NCI-H524 treated with DMSO at 0.1 percent for 48 hours (cell line): ENCODE measurements at regions not wholly inside any gene's neighbourhood (a gene's known extent, or its start where the extent isn't known, plus 50 kb on each side); places are given as distances from the start of the nearest gene placed in this dataset.
"Not testable (repeated sequence)": the region's sequence is repeated elsewhere in the genome, so short reads cannot be mapped to it uniquely, and the experiment has no call there.

Source experiments
- DNase-seq: peaks from one replicate; lab custom pipeline; 2025; lab: John Stamatoyannopoulos, UW

DNA sequence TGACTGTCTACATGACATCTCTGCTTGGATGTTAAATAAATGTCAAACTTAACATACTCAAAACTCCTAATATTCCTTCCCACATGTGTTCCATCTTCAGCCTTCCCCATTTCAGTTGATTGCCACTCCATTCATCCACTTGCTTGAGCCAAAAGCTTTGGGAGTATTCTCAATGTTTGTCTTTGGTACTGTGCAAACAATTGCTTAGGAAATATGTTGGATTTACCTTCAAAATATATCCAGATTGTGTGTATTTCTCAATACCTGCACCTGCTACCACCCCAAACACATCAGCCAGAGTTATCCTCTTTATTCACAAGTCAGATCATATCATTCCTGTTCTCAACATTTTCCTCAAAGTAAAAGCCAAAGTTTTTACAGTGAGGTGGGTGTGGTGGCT lies 350.3 kb upstream of the FAM98A start:
- DNase-seq: no peak

DNA sequence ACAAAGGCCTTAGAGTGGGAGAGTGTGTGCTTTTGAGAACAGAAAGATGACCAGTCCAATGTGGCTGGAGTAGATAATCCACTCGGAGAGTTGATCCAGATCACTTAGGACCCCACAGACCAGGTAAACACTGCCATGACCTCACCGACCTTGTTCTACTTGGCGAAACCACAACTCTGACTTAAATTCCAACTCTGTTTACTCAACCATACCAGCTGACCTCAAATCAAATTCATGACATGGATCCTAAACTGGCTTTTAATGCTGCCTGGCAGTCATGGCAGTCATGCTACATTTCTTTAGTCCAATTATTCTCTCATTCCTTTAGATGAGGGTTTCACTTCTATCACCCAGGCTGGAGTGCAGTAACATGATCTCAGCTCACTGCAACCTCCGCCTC lies 347.1 kb upstream of the FAM98A start:
- no peak for DNase-seq

DNA sequence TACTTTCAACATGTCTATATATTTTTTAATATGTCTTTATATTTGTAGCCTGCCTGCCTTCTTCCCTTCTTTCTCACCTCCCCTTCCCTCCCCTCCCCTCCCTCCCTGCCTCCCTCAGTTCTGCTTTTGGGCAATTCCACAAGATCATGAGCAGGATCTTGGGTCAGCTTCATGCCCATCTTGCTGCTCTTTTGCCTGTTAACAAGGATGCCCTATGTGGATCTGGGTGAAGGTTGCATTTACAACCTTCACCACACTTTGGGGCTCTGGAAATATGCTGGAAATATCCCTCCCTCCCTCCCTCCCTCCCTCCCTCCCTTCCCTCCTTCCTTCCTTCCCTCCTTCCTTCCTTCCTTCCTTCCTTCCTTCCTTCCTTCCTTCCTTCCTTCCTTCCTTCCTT lies 334.1 kb upstream of the FAM98A start:
- DNase-seq: no peak

DNA sequence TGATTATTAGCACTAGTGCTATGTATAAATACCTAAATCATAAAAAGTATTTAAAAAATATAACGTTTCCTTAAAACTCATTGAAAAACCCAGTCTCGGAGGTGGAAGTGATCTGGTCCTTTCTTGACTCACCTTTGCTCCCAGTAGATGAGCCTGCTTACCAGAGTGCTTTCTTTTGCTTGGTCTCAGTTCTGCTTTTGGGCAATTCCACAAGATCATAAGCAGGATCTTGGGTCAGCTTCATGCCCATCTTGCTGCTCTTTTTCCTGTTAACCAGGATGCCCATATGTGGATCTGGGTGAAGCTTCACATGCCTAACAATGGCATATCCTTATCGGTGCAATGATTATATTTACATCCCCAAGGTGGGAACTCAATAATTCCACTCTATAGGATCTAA lies 332.1 kb upstream of the FAM98A start:
- DNase-seq: no peak

DNA sequence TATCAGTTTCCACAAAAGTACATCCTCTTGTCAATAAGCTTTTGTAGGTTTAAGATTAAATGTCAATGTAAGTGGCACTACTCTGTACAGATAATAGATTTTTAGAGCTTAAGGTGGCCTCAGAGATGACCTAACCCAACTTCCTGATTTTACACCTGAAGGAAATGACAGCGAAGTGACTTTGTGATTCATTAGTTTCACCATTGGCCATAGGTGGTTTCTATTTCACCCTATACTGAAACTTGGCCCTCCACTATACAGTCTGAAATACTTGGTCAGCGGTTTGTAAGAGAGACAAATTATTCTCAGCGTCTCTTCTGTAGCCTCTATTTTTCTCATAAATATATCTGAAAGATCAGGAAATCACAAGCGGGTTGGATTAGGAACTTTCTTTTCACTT lies 330.4 kb upstream of the FAM98A start:
- DNase-seq: no peak

DNA sequence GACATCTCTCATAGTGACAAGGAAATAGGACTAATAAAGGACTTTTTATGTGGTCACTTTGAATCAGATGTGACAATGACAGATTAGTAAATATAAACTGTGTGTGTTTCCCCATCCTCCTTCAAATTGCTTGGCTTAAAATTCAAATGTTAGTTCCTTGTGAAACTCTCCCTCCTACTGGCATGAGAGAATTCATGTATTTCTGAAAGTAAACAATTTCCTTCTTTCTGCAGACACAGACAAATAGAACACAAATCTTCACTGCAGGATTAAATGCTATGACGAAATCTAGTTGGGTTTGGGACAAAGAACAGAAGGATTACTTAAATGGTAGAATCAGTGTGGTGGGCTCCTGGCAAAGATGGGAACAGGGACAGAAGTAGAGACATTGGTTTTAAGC lies 328.7 kb upstream of the FAM98A start:
- DNase-seq: no peak

DNA sequence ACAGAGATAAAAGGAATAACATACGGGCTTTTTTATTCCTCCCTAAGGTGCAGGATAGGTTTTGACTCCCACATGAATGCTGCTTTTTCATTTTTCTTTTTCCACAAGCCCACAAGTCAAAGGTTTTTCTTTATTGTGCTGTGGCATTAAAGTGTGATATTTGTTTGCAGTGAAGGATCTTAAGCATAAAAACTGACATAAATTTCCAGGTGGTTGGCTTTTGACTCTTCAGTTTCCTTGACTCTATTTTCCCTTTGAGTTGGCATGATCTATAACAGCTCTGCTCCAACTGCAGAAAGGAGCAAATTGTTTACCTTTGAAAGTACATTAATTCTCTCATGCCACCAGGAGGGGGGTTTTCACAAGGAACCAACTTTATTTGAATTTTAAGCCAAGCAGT lies 326.2 kb upstream of the FAM98A start:
- DNase-seq: no peak

DNA sequence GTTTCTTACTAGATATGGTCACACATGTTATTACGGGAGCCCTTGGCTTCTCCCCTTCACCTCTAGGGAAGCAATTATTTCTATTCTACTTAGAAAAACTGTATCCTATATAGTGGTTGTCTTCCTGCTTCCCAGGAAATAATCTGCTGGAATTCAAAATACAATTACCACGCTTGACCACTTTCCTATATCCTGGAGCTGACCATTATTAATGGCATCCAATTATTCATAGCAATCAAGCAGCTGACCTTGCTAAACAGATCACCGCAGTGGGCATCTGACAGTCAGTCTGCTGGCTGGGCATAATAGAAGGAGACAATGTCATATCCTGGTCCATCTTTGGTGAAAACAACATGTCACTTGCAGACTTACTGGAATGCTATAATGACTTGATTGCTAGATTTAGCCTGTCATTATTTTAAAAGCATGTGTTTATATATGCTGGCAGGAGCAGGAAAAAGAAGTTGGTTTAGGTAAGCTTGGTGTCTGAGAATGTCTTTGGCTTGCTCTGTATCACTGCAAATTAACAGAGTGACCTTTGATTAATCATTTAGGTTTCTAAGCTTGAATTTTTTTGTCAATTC lies 325.6 kb upstream of the FAM98A start:
- DNase-seq: no peak

DNA sequence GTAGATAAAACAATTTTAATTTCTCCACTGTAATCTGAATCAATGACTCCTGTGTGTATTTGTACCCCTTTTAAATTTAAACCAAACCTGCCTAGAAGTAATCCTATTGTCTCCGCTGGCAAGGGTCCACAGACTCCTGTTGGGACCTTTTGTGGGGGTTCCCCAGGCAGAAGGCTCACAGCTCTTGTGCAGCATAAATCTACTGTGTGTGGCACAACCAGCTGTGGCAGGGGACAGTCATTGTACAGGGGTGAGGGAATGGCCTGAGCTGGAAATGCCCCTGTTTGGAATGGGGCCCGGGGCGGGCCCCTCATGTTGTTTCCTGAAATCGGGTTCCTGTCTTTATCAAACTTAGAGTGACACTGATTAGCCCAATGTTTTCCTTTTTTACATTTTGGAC lies 318.2 kb upstream of the FAM98A start:
- DNase-seq: no peak

DNA sequence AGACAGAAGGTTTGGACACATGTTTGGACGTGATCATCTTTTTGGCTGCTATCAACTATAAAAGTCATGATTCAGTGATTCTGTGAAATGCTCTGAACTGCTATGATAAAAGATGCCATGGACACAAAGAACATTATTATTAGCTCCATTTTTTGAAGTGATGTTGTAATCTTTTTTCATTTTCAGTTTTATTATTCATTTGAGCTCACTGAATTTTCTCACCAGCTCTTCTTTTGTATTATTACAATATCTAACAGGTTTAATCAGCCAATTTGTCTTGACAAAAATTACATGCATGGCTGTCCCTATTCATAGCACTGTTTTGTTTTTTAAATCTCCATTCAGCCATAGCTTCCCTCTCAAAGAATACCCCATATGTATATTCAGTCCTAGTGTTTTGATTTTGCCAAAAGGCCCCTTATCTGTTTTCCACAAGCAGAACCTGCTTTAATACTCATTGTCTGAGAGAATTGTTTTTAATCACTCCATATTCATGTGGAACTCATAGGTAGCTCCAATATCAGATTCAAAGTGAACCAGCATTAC lies 314.0 kb upstream of the FAM98A start:
- no peak for DNase-seq

DNA sequence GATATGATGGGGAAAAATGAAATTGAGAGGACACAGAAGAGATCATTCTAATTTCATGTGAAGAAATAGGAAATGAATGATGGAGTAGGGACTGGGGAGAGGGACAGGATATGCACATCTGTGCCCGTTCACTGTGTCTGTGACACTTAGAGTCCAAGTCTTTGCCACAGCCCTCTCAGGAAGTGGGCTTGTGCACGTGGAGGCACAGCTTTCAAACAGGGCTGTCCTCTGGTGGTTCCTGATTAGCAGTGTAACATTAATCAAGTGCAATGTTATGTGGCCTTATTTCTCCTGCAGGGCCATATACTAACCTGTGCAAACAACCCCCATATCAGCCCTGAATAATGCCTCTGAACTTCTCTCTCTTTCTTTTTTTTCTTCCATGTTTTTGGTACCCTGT lies 312.2 kb upstream of the FAM98A start:
- no peak for DNase-seq

DNA sequence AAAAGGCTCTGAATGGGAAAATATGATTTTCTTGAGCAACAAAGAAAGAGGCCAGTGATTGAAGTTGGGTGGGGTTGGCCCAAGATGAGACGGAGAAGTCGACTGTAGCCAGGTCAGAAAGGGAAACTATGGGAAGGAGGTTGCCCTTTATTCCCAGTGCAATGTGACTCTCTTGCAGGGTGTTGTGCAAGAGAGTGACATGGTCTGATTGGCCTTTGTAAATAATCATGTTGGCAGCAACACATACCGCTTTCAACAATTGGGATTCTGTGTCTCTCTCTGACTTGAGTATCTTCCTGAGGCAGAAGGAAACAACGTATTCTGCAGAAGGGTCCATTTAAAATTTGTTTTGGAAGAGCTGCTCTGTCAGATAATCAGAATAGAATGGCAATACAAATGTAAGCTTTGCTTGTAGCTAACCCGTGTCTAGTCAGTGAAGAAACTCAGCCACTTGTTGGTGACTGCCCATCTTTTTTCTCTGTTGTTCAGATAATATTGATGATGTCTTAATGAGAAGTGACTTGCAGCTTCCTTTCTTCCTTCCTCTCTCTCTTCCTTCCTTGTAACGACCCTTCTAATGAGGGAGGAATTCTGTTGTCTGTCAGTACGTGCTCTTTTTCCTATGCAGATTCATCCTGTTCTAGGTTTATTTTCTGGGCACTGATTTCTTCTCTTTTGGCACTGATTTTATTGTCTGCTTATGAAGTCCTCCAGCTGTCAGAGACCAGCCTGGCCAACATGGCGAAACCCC lies 311.0 kb upstream of the FAM98A start:
- no peak for DNase-seq

DNA sequence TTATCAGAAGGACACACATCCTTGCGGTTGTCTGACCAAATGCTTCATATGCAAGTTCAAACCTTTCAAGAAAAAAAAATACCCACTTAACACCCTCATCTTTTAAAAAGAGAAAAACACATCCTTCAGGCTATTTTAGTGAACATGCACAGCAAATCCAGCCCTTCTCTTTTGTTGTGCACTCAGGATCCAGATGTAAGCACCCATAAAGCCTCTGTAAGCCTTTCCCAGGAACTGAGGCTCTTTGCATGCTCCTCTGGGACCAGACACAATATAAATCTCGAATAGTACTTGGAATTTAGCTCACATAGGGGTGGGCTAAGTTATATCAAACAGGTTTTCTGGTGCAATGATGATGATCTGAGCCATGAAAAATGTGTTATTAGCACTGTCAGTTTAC lies 308.8 kb upstream of the FAM98A start:
- DNase-seq: no peak

DNA sequence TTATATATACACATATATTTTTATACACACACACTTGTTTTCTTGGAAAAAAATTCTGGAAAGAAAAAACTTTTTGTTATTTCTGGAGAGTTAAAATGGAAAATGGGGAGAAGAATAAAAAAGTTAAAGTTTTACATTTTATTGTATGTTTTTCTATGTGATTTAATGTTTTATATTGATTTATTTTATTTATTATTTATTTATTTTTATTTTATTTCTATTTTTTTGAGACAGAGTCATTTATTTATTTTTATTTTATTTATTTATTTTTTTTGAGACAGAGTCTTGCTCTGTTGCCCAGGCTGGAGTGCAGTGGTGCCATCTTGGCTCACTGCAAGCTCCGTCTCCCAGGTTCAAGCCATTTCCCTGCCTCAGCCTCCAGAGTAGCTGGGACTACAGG lies 307.0 kb upstream of the FAM98A start:
- not testable (repeated sequence) for DNase-seq

DNA sequence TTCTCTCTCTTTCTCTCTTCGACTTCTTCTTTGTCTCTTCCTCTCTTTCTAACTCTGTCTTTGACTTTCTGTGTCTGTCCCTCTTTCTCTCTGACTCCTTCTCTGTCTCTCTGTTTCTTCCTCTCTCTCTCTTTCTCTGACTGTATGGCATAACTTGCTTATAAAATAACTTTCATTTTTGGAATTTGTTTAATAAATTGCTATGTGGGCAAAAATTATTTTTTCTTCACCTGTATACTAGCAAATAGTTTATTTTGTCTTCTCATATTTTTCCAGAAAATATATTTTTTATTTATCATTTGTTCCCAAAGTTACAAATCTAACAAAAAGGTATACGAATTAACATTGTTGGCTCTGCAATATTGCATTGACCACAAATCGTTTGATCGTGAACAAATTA lies 305.7 kb upstream of the FAM98A start:
- no peak for DNase-seq

DNA sequence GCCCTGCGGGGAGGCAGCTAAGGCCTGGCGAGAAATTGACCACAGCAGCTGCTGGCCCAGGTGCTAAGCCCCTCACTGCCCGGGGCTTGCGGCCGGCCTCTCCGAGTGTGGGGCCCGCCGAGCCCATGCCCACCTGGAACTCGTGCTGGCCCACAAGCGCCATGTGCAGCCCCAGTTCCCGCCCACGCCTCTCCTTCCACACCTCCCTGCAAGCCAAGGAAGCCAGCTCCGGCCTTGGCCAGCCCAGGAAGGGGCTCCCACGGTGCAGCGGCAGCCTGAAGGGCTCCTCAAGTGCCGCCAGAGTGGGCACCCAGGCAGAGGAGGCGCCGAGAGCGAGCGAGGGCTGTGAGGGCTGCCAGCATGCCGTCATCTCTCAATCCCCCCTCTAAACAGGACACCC lies 304.6 kb upstream of the FAM98A start:
- no peak for DNase-seq

DNA sequence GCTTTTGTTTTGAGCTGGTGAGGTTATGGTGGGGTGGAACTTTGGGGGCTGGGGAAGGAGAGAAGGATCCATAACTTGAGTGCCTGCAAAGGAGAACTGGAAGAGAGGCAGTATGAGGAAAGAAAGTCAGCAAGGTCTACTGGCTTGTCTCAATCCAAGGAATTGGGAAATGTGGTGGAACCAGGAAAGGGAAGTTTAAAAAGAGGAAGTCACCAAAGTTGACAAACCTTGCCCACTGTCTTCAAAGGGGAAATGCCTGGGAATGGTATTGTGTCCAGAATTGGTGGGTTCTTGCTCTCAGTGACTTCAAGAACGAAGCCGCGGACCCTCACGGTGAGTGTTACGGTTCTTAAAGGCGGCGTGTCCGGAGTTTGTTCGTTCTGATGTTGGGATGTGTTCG lies 304.1 kb upstream of the FAM98A start:
- DNase-seq: no peak

DNA sequence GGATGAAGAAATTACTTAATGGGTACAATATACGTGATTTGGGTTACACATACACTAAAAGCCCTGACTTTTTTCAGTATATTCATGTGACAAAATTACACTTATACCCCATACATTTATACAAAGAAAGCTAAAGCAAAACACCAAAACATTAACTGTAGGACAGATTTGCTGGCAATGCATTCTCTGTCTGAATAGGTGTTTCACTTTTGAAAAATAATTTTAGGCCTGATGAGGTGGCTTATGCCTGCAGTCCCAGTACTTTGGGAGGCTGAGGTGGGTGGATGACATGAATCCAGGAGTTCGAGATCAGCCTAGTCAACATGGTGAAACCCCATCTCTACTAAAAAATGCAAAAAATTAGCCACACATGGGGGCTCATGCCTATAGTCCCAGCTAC lies 301.5 kb upstream of the FAM98A start:
- no peak for DNase-seq

DNA sequence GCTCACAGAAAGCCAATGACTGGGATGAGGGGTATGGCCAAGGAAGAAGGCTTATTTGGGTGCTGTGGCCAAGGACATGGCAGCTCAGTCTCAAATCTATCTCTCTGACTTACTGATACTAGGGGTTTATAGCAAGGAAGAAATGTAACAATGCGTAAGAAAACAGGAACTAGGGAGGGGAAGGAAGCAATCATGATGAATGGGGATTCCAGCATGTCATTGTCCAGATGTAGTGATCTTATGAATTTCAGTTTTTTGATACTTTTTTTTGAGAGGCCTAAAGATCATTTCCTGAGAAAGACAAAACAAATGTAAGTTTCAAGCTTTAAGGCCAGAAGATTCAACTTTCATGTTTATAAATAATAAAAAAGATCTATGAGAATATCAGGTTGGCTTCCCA lies 298.6 kb upstream of the FAM98A start:
- DNase-seq: no peak

DNA sequence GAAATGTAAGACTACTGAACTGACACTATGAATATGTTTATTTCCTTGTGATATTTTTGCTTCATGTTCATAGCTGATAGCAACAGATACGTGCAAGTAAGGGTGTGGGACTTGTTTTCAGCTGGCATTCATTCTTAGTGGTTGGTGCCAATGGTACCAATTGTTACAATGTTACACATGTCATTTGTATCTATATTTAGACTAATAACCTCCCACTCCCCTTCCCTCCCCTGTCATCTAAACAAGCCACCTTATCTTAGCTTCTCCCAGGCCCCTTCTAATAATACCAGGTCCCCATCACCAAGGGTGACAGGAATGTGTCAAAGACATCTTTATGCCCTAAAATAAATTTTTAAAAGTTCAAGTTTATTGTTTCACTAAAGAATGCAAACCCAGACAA lies 294.7 kb upstream of the FAM98A start:
- no peak for DNase-seq

DNA sequence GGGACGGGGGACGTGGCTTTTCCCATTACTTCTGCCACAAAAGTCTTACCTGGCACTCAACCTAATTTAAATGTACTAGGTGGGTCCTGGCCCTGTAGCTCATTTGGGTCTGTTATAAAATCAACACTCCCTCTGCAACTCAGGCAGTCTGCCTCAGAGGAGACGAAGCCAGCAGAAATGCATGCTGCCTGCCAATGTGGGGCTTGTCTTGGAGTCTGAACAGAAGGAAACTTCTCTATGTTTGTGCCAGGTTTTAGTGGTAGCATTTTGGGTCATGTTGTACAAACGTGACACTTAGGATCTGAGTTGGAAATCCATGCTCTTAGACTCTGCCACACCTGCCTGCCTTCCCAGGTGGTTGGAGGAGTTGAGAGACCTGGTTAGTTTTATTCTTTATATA lies 292.5 kb upstream of the FAM98A start:
- DNase-seq: no peak

DNA sequence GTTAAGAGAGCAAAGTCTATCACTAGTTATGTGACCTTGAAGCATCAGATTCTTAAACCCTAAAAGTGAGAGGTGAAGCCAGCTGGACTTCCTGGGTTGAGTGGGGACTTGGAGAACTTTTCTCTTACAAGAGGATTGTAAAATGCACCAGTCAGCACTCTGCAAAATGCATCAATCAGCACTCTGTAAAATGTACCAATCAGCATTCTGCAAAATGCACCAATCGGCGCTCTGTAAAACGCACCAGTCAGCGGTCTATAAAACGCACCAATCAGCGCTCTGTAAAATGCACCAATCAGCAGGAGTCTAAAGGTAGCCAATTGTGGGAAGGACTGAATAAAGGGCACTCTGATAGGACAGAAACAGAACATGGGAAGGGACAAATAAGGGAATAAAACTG lies 291.6 kb upstream of the FAM98A start:
- DNase-seq: no peak

DNA sequence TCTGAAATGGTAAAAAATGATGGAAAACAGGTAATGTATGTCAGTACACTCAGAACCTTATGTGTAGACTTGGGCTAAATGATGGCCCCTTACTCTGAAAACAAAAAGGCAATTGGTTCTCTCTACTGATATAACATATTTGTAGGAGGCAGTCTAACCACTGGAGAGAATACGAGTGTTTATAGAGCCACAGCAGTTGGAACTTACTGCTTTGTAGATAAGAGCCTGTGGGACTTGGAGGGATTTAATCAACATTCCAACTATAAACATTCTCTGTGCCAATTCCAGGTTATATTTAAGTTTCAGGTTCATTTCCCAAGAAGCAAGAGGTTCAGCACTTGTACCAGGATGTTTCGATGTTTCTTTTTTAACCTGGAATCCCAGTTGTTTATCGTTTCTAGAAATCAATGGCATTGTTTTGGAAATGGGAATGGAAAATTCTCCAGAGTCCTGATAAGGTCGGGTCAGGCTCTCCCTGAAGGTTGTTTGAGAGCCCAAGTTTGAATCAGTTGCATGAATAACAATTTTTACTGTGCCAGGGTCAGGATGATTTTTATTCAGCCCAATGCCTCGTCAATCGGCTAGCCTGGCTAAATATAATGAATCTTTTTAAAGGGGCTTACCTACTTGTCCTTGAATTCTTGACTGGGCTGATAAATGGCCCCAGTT lies 278.4 kb upstream of the FAM98A start:
- DNase-seq: no peak
